ENCODE measurements at regions not wholly inside any gene's neighbourhood (a gene's known extent, or its start where the extent isn't known, plus 50 kb on each side); places are given as distances from the start of the nearest gene placed in this dataset.

GRCh38 chr2:118363604-118364003, 275.3 kb downstream of the INSIG2 start:
- no peak for TF ChIP-seq CTCF (IDR thresholded peaks at IDR 0.05)
- no peak for TF ChIP-seq POLR2A (IDR thresholded peaks at IDR 0.05)
